ENCODE measurements at regions not wholly inside any gene's neighbourhood (a gene's known extent, or its start where the extent isn't known, plus 50 kb on each side); places are given as distances from the start of the nearest gene placed in this dataset.

DNA sequence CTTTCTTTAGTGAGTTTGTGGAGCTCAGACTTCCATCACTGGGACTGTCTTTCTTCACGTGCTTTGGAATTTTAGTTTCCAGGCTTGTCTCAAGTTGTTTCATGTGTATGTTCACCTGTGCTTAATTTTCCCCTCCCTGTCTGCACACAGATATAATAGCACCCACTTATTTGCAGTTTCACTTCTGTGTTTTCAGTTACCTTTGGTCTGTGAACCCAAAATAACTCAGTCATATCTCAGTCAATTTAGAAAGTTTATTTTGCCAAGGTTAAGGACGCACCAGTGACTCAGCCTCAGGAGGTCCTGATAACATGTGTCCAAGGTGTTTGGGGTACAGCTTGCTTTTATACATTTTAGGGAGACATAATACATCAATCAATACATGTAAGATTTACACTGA lies 330.4 kb downstream of the ICE1 start (continued):
- TF ChIP-seq, protein P1, sequence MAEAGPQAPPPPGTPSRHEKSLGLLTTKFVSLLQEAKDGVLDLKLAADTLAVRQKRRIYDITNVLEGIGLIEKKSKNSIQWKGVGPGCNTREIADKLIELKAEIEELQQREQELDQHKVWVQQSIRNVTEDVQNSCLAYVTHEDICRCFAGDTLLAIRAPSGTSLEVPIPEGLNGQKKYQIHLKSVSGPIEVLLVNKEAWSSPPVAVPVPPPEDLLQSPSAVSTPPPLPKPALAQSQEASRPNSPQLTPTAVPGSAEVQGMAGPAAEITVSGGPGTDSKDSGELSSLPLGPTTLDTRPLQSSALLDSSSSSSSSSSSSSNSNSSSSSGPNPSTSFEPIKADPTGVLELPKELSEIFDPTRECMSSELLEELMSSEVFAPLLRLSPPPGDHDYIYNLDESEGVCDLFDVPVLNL (CRISPR knock-in tag; IDR thresholded peaks at IDR 0.05; ENCODE audit: borderline replicate concordance, low read depth), result no peak
- TF ChIP-seq, protein P2, sequence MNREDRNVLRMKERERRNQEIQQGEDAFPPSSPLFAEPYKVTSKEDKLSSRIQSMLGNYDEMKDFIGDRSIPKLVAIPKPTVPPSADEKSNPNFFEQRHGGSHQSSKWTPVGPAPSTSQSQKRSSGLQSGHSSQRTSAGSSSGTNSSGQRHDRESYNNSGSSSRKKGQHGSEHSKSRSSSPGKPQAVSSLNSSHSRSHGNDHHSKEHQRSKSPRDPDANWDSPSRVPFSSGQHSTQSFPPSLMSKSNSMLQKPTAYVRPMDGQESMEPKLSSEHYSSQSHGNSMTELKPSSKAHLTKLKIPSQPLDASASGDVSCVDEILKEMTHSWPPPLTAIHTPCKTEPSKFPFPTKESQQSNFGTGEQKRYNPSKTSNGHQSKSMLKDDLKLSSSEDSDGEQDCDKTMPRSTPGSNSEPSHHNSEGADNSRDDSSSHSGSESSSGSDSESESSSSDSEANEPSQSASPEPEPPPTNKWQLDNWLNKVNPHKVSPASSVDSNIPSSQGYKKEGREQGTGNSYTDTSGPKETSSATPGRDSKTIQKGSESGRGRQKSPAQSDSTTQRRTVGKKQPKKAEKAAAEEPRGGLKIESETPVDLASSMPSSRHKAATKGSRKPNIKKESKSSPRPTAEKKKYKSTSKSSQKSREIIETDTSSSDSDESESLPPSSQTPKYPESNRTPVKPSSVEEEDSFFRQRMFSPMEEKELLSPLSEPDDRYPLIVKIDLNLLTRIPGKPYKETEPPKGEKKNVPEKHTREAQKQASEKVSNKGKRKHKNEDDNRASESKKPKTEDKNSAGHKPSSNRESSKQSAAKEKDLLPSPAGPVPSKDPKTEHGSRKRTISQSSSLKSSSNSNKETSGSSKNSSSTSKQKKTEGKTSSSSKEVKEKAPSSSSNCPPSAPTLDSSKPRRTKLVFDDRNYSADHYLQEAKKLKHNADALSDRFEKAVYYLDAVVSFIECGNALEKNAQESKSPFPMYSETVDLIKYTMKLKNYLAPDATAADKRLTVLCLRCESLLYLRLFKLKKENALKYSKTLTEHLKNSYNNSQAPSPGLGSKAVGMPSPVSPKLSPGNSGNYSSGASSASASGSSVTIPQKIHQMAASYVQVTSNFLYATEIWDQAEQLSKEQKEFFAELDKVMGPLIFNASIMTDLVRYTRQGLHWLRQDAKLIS (CRISPR knock-in tag; IDR thresholded peaks at IDR 0.05; ENCODE audit: borderline replicate concordance), result no peak
- TF ChIP-seq, protein P3, sequence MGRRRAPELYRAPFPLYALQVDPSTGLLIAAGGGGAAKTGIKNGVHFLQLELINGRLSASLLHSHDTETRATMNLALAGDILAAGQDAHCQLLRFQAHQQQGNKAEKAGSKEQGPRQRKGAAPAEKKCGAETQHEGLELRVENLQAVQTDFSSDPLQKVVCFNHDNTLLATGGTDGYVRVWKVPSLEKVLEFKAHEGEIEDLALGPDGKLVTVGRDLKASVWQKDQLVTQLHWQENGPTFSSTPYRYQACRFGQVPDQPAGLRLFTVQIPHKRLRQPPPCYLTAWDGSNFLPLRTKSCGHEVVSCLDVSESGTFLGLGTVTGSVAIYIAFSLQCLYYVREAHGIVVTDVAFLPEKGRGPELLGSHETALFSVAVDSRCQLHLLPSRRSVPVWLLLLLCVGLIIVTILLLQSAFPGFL (CRISPR knock-in tag; IDR thresholded peaks at IDR 0.05; ENCODE audit: borderline replicate concordance), result no peak
- TF ChIP-seq, protein P4, sequence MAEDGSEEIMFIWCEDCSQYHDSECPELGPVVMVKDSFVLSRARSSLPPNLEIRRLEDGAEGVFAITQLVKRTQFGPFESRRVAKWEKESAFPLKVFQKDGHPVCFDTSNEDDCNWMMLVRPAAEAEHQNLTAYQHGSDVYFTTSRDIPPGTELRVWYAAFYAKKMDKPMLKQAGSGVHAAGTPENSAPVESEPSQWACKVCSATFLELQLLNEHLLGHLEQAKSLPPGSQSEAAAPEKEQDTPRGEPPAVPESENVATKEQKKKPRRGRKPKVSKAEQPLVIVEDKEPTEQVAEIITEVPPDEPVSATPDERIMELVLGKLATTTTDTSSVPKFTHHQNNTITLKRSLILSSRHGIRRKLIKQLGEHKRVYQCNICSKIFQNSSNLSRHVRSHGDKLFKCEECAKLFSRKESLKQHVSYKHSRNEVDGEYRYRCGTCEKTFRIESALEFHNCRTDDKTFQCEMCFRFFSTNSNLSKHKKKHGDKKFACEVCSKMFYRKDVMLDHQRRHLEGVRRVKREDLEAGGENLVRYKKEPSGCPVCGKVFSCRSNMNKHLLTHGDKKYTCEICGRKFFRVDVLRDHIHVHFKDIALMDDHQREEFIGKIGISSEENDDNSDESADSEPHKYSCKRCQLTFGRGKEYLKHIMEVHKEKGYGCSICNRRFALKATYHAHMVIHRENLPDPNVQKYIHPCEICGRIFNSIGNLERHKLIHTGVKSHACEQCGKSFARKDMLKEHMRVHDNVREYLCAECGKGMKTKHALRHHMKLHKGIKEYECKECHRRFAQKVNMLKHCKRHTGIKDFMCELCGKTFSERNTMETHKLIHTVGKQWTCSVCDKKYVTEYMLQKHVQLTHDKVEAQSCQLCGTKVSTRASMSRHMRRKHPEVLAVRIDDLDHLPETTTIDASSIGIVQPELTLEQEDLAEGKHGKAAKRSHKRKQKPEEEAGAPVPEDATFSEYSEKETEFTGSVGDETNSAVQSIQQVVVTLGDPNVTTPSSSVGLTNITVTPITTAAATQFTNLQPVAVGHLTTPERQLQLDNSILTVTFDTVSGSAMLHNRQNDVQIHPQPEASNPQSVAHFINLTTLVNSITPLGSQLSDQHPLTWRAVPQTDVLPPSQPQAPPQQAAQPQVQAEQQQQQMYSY (CRISPR knock-in tag; IDR thresholded peaks at IDR 0.05), result no peak
- TF ChIP-seq TP53 (CRISPR knock-in tag; IDR thresholded peaks at IDR 0.05), result no peak
- TF ChIP-seq, protein P5, sequence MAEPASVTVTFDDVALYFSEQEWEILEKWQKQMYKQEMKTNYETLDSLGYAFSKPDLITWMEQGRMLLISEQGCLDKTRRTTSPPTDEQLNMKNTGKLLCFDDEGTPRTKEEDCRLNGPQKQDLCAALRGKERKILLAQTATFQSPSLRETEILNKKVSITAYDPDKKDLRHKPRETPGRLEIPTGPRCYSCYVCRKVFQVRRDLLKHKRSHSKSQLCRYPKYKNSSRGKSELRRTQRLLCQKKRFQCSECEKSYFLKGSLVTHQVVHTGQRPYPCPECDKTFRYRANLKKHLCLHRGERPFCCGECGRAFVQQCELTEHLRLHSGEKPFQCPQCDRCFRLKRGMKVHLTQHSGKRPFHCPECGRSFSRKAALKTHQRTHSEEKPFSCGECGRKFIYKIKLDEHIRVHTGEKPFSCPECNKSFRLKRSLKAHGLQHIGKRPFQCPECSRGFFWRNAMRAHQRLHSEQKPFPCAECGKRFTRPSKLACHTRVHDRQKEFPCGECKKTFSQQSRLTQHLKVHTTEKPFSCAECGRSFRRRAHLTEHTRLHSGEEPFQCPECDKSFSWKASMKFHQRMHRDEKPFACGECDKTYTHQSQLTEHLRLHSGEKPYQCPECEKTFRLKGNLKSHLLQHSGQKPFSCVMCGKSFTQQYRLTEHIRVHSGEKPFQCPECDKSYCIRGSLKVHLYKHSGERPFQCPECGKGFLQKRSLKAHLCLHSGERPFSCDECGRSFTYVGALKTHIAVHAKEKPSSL (CRISPR knock-in tag; conservative IDR thresholded peaks at IDR 0.05), result no peak
- TF ChIP-seq, protein P6, sequence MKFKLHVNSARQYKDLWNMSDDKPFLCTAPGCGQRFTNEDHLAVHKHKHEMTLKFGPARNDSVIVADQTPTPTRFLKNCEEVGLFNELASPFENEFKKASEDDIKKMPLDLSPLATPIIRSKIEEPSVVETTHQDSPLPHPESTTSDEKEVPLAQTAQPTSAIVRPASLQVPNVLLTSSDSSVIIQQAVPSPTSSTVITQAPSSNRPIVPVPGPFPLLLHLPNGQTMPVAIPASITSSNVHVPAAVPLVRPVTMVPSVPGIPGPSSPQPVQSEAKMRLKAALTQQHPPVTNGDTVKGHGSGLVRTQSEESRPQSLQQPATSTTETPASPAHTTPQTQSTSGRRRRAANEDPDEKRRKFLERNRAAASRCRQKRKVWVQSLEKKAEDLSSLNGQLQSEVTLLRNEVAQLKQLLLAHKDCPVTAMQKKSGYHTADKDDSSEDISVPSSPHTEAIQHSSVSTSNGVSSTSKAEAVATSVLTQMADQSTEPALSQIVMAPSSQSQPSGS (CRISPR knock-in tag; IDR thresholded peaks at IDR 0.05; ENCODE audit: borderline replicate concordance, low read depth), result no peak
- no peak for TF ChIP-seq FOXP1 (CRISPR knock-in tag; IDR thresholded peaks at IDR 0.05; ENCODE audit: borderline replicate concordance)

DNA sequence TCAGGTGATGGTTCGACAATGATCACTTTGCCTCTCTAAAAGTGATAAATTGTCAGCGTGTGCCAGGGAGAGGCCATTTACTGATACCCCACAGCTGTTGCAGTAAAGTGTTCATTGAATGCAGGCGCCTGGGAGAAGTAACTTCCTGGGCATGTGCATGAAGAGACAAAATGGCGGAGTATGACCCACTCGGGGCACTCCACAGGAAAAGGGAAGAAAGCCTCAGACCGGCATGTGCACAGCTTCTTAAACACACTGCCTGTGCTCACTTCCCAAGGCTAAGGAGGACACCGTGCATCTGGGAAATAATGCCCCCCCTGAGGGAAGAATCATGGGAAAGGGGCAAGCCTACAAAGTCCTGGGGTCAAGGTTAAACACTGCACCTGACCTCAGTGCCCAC lies 329.5 kb downstream of the ICE1 start:
- DNase-seq (ENCODE audit: low spot score) (no peak), ATAC-seq (no peak)
- ChIA-PET POLR2A (no interaction called here), CTCF (no interaction called here)
- peaks cover 1% of the 10 kb centered on the region; the same call in 1 of the 2 replicates for H3K36me3 Mint-ChIP-seq
- peaks cover 5% of the 10 kb centered on the region for H3K9me3 Mint-ChIP-seq
- H3K27ac Mint-ChIP-seq, result no peak overlapping the region
- H3K4me1 Mint-ChIP-seq, result peaks cover 8% of the 10 kb centered on the region
- H3K4me3 Mint-ChIP-seq, result no peak overlapping the region
- H3K27me3 Mint-ChIP-seq (ENCODE audit: low read depth), result no peaks in the 10 kb centered on the region
- TF ChIP-seq, protein P5 (CRISPR knock-in tag; conservative IDR thresholded peaks at IDR 0.05), result no peak
- TF ChIP-seq, protein P7, sequence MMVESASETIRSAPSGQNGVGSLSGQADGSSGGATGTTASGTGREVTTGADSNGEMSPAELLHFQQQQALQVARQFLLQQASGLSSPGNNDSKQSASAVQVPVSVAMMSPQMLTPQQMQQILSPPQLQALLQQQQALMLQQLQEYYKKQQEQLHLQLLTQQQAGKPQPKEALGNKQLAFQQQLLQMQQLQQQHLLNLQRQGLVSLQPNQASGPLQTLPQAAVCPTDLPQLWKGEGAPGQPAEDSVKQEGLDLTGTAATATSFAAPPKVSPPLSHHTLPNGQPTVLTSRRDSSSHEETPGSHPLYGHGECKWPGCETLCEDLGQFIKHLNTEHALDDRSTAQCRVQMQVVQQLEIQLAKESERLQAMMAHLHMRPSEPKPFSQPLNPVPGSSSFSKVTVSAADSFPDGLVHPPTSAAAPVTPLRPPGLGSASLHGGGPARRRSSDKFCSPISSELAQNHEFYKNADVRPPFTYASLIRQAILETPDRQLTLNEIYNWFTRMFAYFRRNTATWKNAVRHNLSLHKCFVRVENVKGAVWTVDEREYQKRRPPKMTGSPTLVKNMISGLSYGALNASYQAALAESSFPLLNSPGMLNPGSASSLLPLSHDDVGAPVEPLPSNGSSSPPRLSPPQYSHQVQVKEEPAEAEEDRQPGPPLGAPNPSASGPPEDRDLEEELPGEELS (CRISPR knock-in tag; IDR thresholded peaks at IDR 0.05), result no peak
- no peak for TF ChIP-seq SP1 (CRISPR knock-in tag; conservative IDR thresholded peaks at IDR 0.05)
- TF ChIP-seq, protein P8, sequence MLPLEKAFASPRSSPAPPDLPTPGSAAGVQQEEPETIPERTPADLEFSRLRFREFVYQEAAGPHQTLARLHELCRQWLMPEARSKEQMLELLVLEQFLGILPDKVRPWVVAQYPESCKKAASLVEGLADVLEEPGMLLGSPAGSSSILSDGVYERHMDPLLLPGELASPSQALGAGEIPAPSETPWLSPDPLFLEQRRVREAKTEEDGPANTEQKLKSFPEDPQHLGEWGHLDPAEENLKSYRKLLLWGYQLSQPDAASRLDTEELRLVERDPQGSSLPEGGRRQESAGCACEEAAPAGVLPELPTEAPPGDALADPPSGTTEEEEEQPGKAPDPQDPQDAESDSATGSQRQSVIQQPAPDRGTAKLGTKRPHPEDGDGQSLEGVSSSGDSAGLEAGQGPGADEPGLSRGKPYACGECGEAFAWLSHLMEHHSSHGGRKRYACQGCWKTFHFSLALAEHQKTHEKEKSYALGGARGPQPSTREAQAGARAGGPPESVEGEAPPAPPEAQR (CRISPR knock-in tag; IDR thresholded peaks at IDR 0.05), result no peak
- no peak for TF ChIP-seq NFYB (CRISPR knock-in tag; conservative IDR thresholded peaks at IDR 0.05; ENCODE audit: low read depth)
- no peak for TF ChIP-seq NR3C1 (CRISPR knock-in tag; conservative IDR thresholded peaks at IDR 0.05; ENCODE audit: low read depth)
- no peak for TF ChIP-seq SMAD3 (CRISPR knock-in tag; IDR thresholded peaks at IDR 0.05; ENCODE audit: borderline replicate concordance)
- no peak for TF ChIP-seq TEAD1 (CRISPR knock-in tag; IDR thresholded peaks at IDR 0.05)
